Choroid plexus epithelial cell (primary cell): ENCODE measurements at regions not wholly inside any gene's neighbourhood (a gene's known extent, or its start where the extent isn't known, plus 50 kb on each side); places are given as distances from the start of the nearest gene placed in this dataset.

Experiments
- DNase-seq: peaks from one replicate; pipeline ENCODE4 v3.0.0-alpha.2; 2010; ENCODE audit warnings: low read depth
- H3K4me3 ChIP-seq: 2 replicates; pipeline ENCODE4 v1.5.1; 2011; ENCODE audit warnings: low read depth, mild to moderate bottlenecking, control low read depth, low read length, moderate library complexity
- CTCF ChIP-seq: conservative IDR thresholded peaks from 2 replicates; pipeline ENCODE4 v1.5.1; 2011; ENCODE audit warnings: low read depth, mild to moderate bottlenecking, control low read depth, inconsistent platforms, low read length, moderate library complexity

- no peak overlapping the region for H3K4me3 ChIP-seq
- DNase-seq, result no peak
- TF ChIP-seq CTCF, result no peak
Observed at GRCh38 chr9:89863141-89863540, 258.3 kb downstream of the GADD45G start.

DNA sequence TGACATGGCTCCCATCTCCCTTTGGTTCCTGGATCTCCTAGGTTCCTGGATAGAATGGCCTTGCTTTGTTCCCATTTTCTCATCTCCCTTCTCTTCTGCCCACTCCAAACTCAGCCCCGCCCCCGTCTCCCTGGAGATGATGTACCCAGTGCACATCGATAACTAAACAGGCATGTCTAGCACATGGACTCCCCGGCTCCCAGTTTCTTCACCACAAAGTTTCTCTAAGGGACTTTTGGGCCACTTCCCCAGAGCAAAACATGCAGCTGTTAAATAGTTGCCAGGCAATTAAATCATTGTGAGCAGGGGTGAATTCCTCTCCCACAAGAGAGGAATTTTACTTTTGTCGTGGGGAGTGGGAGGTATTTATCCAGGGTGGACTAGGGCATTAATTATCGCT is 259.0 kb downstream of the GADD45G start:
- no peak for DNase-seq
- no peak for TF ChIP-seq CTCF
- no peak overlapping the region for H3K4me3 ChIP-seq

GRCh38 chr9:89864257-89864656 is 259.4 kb downstream of the GADD45G start:
- TF ChIP-seq CTCF, result no peak
- DNase-seq, result no peak
- H3K4me3 ChIP-seq, result no peak overlapping the region

GRCh38 chr9:89864731-89865130 is 259.9 kb downstream of the GADD45G start:
- no peak for TF ChIP-seq CTCF
- no peak for DNase-seq

DNA sequence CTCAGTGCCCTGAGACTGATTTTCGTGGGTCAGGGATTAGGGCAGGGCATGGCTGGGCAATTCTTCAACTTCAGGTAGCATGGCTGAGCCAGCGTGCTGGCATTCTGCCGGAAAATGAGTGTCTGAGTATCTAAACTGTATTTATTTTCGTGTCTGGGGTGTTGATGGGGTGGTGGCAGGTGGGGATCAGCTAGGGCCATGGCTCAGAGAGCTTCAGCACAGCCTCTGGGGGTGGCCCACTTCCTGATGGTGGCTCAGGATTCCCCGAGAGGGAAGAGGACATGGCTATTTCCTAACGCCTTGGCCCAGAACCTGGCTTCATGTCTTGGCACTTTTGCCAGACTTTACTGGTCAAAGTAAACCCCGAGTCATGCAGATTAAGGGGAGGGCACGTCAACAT is 260.5 kb downstream of the GADD45G start:
- DNase-seq, result no peak
- TF ChIP-seq CTCF, result no peak
- no peak overlapping the region for H3K4me3 ChIP-seq

More at GRCh38 chr9:89864731-89865130, 259.9 kb downstream of the GADD45G start:
- H3K4me3 ChIP-seq, result no peak overlapping the region

GRCh38 chr9:89865981-89866380 is 261.2 kb downstream of the GADD45G start:
- TF ChIP-seq CTCF, result no peak
- DNase-seq, result no peak
- H3K4me3 ChIP-seq, result no peak overlapping the region

GRCh38 chr9:89866701-89867100 is 261.9 kb downstream of the GADD45G start:
- H3K4me3 ChIP-seq, result no peak overlapping the region
- no peak for DNase-seq
- no peak for TF ChIP-seq CTCF
